Natural killer cell treated with Interleukin-12 subunit alpha and Interleukin-12 subunit beta and Interleukin-15 and Interleukin-18, amount 100 ng/mL, for 72 hours (primary cell): ENCODE measurements at regions not wholly inside any gene's neighbourhood (a gene's known extent, or its start where the extent isn't known, plus 50 kb on each side); places are given as distances from the start of the nearest gene placed in this dataset.

Experiments used
- ATAC-seq, 2 donors: fragments of 150-1000 bp; cut with Tn5 transposase in 1 of 2; sonication (Bioruptor Pico), chemical (Tn5 transposase) in 1 of 2; 2 replicates each; pipeline ENCODE4 v1.10.0; 2021
- DNase-seq: peaks from one replicate; pipeline ENCODE4 v3.0.0; 2022; ENCODE audit warnings: low spot score
- H3K27ac Mint-ChIP-seq, 2 donors: 1 replicate in 1 of 2; 2 replicates in 1 of 2; pipeline ENCODE4 v1.8.0; 2022; ENCODE audit warnings: mixed read lengths in 2 of 2, mild to moderate bottlenecking in 1 of 2, moderate library complexity in 1 of 2
- H3K27me3 Mint-ChIP-seq, 2 donors: 1 replicate in 1 of 2; 2 replicates in 1 of 2; pipeline ENCODE4 v1.8.0; 2022; ENCODE audit warnings: mixed read lengths in 2 of 2
- H3K36me3 Mint-ChIP-seq: one replicate; pipeline ENCODE4 v1.8.0; 2022; ENCODE audit warnings: mixed read lengths
- H3K4me1 Mint-ChIP-seq, 2 donors: 1 replicate in 1 of 2; 2 replicates in 1 of 2; pipeline ENCODE4 v1.8.0; 2022; ENCODE audit warnings: low read depth in 2 of 2, mixed read lengths in 2 of 2, mild to moderate bottlenecking in 1 of 2
- H3K4me3 Mint-ChIP-seq: one replicate; pipeline ENCODE4 v1.8.0; 2022; ENCODE audit warnings: mixed read lengths
- H3K9me3 Mint-ChIP-seq: 2 replicates; pipeline ENCODE4 v1.8.0; 2022; ENCODE audit warnings: mixed read lengths

DNA sequence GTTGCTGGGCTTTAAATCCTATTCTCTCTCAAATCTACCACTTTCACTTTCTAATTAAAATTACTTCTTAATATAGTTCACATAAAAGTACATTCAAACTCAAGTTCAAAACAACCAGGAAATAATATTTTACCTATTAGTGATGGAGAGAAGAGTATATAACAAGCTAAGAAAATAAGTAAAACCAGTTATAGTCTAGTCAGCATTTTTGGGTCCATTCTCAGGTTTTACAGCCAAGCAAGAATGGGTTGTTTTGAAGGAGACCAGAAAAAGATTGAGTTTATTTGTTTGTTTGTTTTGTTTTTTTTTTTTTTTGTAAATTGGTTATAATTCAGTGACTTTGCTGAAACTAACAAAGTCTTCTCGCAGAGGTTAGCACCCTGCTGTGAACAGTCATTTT lies 106.3 kb upstream of the PTPRZ1 start:
- ATAC-seq (no peak), DNase-seq (no peak)
- H3K4me1 Mint-ChIP-seq = no peaks in the 10 kb centered on the region
- no peaks in the 10 kb centered on the region for H3K27me3 Mint-ChIP-seq
- H3K27ac Mint-ChIP-seq = no peak overlapping the region
- no peak overlapping the region for H3K4me3 Mint-ChIP-seq
- no peaks in the 10 kb centered on the region for H3K36me3 Mint-ChIP-seq
- H3K9me3 Mint-ChIP-seq = peaks cover 7% of the 10 kb centered on the region

DNA sequence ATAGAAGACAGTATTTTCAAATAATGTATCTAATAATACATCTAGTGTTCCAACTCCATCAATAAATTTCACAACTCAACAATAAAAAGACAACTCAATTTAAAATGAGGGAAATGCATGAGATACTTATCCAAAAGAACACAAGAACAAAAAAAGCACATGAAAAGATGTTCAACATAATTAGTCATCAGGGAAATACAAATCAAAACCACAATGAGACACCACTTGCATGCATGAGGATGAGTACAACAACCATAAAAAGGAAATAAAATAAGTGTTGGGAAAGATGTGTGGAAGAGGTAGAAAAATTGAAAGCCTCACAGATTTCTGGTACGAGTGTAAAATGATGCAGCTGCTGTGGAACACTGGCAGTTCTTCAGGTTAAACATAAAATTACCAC lies 111.6 kb upstream of the PTPRZ1 start:
- Mint-ChIP-seq H3K27ac (no peak overlapping the region), H3K9me3 (peaks cover 8% of the 10 kb centered on the region), H3K27me3 (no peaks in the 10 kb centered on the region), H3K4me3 (no peak overlapping the region), H3K4me1 (no peaks in the 10 kb centered on the region), H3K36me3 (no peaks in the 10 kb centered on the region)
- no peak for ATAC-seq
- no peak for DNase-seq

DNA sequence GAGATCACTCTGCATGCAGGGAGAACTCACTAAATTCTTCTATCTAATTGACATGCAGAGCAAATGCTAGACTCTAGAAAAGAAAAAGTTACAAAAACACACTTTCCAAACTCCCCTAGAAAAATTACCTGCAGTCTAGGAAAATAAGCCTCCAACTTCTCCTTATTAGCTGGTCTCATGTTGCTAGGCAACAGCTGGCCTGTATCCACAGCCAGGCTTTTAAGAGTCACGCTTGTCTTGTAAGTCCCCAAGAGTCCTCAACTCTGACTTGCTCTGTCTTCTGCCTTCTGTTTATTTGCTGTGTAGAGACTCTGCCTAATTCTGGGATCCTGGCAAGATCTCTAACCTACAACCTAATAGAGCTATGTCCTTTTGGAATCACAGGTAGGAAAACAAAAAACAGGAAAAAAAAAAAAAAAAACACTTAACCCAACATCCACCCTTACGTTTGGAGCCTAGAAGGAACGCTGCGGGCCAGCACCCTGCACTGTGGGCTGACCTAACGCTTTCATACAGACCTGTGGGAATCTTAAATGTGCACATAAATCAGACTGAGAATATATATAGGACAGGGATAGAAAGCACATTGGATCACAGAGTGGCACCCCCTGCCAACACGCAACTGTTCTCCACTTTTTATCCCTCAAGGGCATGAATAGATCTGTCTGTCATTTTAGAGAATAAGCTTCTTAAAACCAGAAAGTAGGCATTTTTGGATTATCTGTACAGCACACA lies 117.0 kb upstream of the PTPRZ1 start:
- DNase-seq (no peak), ATAC-seq (no peak)
- no peak overlapping the region for H3K4me3 Mint-ChIP-seq
- H3K9me3 Mint-ChIP-seq = peaks cover 7% of the 10 kb centered on the region
- H3K27ac Mint-ChIP-seq = no peak overlapping the region
- H3K36me3 Mint-ChIP-seq = no peaks in the 10 kb centered on the region
- no peaks in the 10 kb centered on the region for H3K4me1 Mint-ChIP-seq
- H3K27me3 Mint-ChIP-seq = peaks cover 6 to 18% of the 10 kb centered on the region in 2 donors

DNA sequence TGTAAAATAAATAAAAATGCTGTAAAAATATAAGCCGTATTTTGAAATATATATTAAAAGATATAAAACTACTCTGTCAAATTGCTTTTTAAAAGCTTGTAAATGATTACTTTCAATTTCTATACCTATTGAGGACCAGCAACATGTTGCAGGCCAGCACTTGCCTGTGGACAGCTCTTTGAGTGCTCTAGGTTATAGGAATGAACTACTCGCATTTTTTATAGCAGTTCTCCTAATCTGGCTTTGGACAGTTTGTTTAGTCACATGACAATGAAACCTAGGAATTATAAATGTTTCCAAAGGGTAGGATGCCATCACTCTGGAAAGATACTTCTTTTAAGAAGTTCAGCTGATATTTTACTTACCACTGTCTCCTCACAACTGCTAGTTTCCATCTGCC lies 117.7 kb upstream of the PTPRZ1 start:
- peaks cover 7% of the 10 kb centered on the region for H3K9me3 Mint-ChIP-seq
- DNase-seq (no peak), ATAC-seq (no peak)
- no peaks in the 10 kb centered on the region for H3K4me1 Mint-ChIP-seq
- no peaks in the 10 kb centered on the region for H3K36me3 Mint-ChIP-seq
- H3K27ac Mint-ChIP-seq = no peak overlapping the region
- H3K4me3 Mint-ChIP-seq = no peak overlapping the region
- peaks cover 6 to 21% of the 10 kb centered on the region in 2 donors for H3K27me3 Mint-ChIP-seq

DNA sequence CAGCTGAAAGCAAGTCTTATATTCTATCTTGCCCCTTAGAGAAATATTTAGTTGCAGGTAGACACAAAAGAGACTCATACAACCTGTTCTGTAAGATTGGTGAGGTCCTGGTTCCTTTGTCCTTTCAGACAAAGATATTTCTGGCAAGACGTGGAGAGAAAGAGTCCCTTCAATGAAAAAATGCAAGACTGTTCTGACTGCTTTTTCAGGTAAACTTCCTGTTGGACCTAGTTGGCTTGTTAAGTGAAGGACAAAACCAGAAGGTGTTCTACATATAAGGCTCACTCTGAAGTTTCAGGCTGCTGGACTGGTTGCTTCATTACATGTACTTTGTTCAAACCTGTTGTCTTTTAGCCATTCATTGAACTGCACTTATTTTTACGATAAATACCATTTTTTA lies 119.0 kb upstream of the PTPRZ1 start:
- H3K4me1 Mint-ChIP-seq = no peaks in the 10 kb centered on the region
- ATAC-seq = no peak
- no peak overlapping the region for H3K27ac Mint-ChIP-seq
- DNase-seq = no peak
- H3K4me3 Mint-ChIP-seq = no peak overlapping the region
- peaks cover 7% of the 10 kb centered on the region for H3K9me3 Mint-ChIP-seq
- peaks cover 6 to 21% of the 10 kb centered on the region in 2 donors for H3K27me3 Mint-ChIP-seq
- H3K36me3 Mint-ChIP-seq = no peaks in the 10 kb centered on the region

DNA sequence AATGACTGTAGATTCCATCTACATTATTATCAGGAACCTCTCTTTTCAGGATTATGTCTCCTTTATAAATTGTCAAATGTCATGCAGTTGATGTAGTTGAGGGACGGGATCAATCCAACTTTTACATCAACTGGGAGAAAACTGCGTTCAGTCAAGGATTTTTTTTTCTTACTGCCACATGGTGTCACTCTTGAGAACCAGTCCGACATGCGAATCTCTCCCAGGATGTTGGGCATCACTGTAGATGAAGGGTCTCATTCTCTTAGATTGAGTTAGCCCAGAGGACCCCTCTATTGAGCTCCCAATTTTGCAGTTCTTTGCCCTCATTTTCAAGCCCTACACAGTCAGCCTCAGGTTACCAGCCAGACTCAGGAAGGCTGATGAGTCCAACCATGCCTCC lies 120.3 kb upstream of the PTPRZ1 start:
- H3K27me3 Mint-ChIP-seq = peaks cover 6 to 21% of the 10 kb centered on the region in 2 donors
- no peak overlapping the region for H3K27ac Mint-ChIP-seq
- H3K36me3 Mint-ChIP-seq = no peaks in the 10 kb centered on the region
- no peak for DNase-seq
- peaks cover 3% of the 10 kb centered on the region for H3K9me3 Mint-ChIP-seq
- no peak for ATAC-seq
- H3K4me1 Mint-ChIP-seq = no peaks in the 10 kb centered on the region
- no peak overlapping the region for H3K4me3 Mint-ChIP-seq

DNA sequence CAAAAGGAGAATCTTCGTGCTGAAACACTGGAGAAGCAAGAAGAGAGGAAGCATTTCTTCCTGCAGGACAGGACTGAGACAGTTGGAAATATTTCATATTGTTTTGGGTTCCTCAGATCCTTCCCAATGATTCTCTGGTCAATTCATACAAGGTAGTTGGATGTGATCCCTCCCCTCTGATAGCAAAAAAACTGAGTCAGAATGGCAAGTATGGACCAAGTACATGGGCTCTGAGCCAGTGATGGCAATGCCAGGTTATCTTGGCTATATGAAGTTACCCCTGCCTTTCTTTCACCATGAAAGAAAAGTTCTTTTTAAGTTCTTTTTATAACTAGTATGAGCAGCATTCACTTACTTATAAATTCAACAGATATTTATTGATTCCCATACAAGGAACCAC lies 124.4 kb upstream of the PTPRZ1 start:
- no peak for ATAC-seq
- H3K27me3 Mint-ChIP-seq = peaks cover 6 to 21% of the 10 kb centered on the region in 2 donors
- peaks cover 6% of the 10 kb centered on the region for H3K9me3 Mint-ChIP-seq
- no peak overlapping the region for H3K4me3 Mint-ChIP-seq
- DNase-seq = no peak
- no peaks in the 10 kb centered on the region for H3K4me1 Mint-ChIP-seq
- H3K36me3 Mint-ChIP-seq = no peaks in the 10 kb centered on the region
- no peak overlapping the region for H3K27ac Mint-ChIP-seq

DNA sequence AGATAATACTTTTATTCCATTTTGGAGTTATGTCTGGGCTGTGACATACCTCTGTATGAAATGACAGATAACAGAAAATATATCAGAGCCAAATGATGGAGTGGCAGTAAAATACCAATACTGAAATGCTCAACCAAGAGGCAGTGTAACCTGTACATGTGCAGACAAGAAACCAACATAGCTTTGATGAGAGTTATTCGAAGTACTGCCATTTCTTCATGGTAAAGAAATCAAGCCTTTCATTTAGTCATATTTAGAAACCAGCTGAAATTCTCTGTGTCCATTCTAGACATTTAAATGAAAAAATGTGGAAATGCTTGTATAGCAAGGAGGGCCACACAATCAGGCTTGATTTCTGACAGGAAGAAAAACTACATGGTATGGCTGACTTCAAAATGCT lies 127.1 kb upstream of the PTPRZ1 start:
- no peaks in the 10 kb centered on the region for H3K4me1 Mint-ChIP-seq
- H3K4me3 Mint-ChIP-seq = no peak overlapping the region
- no peak overlapping the region for H3K27ac Mint-ChIP-seq
- no peaks in the 10 kb centered on the region for H3K36me3 Mint-ChIP-seq
- no peak for ATAC-seq
- peaks cover 3% of the 10 kb centered on the region for H3K9me3 Mint-ChIP-seq
- no peak for DNase-seq
- peaks cover 0 to under 1% of the 10 kb centered on the region in 2 donors for H3K27me3 Mint-ChIP-seq

DNA sequence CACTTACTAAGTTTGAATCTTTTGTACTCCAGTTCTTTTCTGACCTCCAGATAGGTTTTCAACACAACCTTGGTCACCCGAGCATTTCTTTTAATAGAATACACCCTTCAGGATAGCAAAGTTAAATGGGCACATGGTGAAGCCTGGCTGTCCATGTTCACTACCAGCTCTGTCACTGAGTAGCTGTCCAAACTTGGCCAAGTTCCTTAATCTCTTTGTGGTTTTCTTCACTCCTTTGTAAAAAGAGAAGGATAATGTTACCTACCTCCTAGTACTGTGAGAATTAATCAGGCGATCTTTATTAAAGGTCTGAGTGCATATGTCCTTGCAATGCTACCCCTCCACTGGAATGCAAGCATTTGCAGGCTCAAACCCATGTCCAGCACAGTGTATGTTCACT lies 128.1 kb upstream of the PTPRZ1 start:
- H3K27me3 Mint-ChIP-seq = no peaks in the 10 kb centered on the region
- no peaks in the 10 kb centered on the region for H3K36me3 Mint-ChIP-seq
- ATAC-seq (no peak), DNase-seq (no peak)
- H3K4me1 Mint-ChIP-seq = no peaks in the 10 kb centered on the region
- H3K4me3 Mint-ChIP-seq = no peak overlapping the region
- H3K27ac Mint-ChIP-seq = no peak overlapping the region
- H3K9me3 Mint-ChIP-seq = peaks cover 3% of the 10 kb centered on the region

DNA sequence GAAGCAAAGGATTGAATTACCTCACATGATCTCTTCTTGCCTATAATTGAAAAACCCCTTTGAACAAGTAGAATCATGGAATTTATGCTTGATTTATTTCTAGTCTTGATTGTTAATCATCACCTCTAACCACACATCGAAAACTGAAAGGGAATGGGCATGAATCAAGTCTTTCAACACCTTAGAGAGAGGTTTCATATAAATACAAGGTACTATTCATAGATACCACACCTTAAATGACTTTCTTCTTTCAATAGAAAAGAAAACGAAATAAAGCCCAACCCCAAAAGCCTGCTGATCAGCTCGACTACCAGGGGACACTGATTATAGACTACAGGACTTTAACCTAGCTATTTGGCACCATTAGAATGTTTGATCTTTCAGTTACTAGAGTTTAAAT lies 128.6 kb upstream of the PTPRZ1 start:
- no peak overlapping the region for H3K27ac Mint-ChIP-seq
- no peak overlapping the region for H3K4me3 Mint-ChIP-seq
- H3K9me3 Mint-ChIP-seq = peaks cover 6% of the 10 kb centered on the region
- H3K4me1 Mint-ChIP-seq = no peaks in the 10 kb centered on the region
- no peak for ATAC-seq
- H3K36me3 Mint-ChIP-seq = no peaks in the 10 kb centered on the region
- H3K27me3 Mint-ChIP-seq = no peaks in the 10 kb centered on the region
- no peak for DNase-seq

DNA sequence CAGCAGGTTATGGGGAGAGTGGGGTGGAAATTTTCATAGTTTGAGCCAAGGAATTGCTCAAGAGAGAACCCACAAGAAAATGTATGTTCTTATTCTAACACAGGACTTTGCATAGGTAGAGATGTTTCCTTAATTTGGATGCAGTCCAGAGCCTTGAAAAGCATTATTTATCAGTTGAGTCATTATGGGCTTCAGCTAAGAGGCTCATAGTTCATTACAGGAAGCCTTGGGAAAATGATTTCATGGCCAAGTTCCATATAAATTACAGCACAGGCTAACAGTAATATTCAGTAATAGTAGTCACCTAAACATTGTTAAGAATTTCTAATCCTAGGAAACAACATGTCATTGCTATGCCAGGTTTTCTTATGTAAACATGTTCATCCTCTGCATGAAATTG lies 131.1 kb upstream of the PTPRZ1 start:
- H3K27ac Mint-ChIP-seq = no peak overlapping the region

DNA sequence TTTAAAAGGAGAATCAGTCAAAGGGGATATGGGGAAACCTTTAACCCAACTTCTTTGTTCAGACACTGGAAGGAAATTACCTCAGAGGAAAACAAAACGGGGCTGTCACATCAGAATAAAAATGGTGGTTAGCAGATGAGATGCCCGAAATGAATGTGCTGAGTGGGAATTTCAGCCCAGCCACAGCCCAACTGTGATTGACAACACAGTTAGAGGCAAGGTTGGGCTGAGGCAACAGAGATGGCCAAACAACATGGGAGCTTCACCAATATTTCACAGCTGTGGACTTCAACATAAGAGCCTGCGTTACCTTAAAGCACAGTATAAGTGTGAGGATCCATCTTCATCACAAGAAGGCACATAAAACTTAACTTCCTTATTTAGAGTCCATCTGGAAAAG lies 133.5 kb upstream of the PTPRZ1 start:
- ATAC-seq (no peak), DNase-seq (no peak)
- H3K4me3 Mint-ChIP-seq = no peak overlapping the region
- H3K27me3 Mint-ChIP-seq = no peaks in the 10 kb centered on the region
- no peaks in the 10 kb centered on the region for H3K4me1 Mint-ChIP-seq
- no peaks in the 10 kb centered on the region for H3K36me3 Mint-ChIP-seq
- H3K27ac Mint-ChIP-seq = no peak overlapping the region
- peaks cover 8% of the 10 kb centered on the region for H3K9me3 Mint-ChIP-seq

More for the DNA sequence above, 131.1 kb upstream of the PTPRZ1 start:
- Mint-ChIP-seq H3K4me3 (no peak overlapping the region), H3K27me3 (no peaks in the 10 kb centered on the region), H3K9me3 (peaks cover 7% of the 10 kb centered on the region), H3K4me1 (no peaks in the 10 kb centered on the region), H3K36me3 (no peaks in the 10 kb centered on the region)
- no peak for ATAC-seq
- DNase-seq = no peak

DNA sequence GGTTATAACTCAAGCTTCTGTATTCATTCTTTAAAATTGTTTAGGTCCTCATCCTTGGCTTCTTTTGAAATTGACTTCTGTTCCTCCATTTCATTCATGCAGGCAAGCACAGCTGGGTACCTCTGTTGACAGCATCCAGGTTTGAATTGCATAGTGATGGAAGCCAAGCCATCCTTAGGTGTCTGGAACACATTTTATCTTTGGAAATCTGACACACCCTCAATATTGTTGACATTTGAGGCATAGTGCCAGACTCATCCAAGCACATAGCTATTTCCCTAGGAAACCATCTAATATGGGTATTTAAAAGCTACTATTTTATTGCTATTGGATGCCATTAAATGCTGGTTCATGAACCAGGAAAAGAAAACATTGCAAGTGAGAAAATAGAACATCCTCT lies 142.1 kb upstream of the PTPRZ1 start:
- Mint-ChIP-seq H3K27me3 (no peaks in the 10 kb centered on the region), H3K36me3 (peaks cover 14% of the 10 kb centered on the region), H3K4me3 (no peak overlapping the region), H3K4me1 (no peaks in the 10 kb centered on the region), H3K9me3 (peaks cover 18% of the 10 kb centered on the region), H3K27ac (no peak overlapping the region)
- DNase-seq (no peak), ATAC-seq (no peak)

DNA sequence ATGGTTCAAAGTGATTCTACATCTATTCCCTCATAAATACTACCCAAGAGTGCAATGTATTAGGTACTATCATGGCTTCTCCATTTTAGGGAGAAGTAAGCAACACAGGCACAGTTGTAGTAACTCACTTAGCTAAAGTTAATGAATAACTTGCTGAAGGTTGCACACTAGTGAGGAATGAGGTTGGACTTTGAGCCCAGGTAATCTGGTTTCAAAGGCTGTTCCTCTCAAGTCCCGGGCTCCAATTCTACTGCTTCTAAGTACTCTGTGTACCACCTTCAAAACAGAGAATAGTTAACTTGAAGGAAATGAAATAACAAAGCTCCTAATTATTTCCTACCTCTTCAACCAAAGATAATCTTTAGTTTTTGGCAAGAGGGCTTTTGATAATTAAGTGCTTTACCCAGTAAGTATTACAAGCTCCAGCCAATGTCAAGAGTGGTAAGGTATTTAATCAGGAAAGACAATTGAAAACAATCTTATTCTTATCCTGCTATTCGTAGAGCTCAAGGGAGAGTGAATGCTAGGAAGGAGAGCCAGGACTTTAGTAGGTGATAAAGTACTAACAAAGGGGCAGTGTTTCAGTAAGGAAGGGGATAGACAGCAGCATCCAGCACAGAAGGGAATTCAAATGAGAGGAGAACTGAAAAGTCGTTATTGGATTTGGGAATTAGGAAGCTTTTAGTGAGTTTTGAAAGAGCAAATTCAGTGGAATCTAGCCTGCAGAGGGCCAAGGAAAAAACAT lies 158.2 kb upstream of the PTPRZ1 start:
- H3K36me3 Mint-ChIP-seq = no peaks in the 10 kb centered on the region
- H3K27ac Mint-ChIP-seq = no peak overlapping the region
- H3K4me3 Mint-ChIP-seq = no peak overlapping the region
- no peaks in the 10 kb centered on the region for H3K27me3 Mint-ChIP-seq
- H3K4me1 Mint-ChIP-seq = no peaks in the 10 kb centered on the region
- no peak for DNase-seq
- ATAC-seq = no peak
- peaks cover 6% of the 10 kb centered on the region for H3K9me3 Mint-ChIP-seq
